ENCODE measurements at regions not wholly inside any gene's neighbourhood (a gene's known extent, or its start where the extent isn't known, plus 50 kb on each side); places are given as distances from the start of the nearest gene placed in this dataset.

GRCh38 chr17:79183043-79183292 lies 108.3 kb downstream of the ENGASE start:
- H3K4me1 ChIP-seq, result peaks cover 3% of the 10 kb centered on the region; the same call in 1 of the 3 replicates
- ATAC-seq (no peak), DNase-seq (ENCODE audit: low read depth in 1 of 2, low spot score in 1 of 2) (no peak), FAIRE-seq (no peak)
- POLR2A ChIA-PET, result no interaction called here
- CTCF ChIA-PET, result interaction anchor here (13.2 kb wide), 1 partner anchor 209 kb away, joined by 125 read pairs; no protein-coding TSS in a partner anchor
- WGBS (ENCODE audit: missing lambda C conversion rate), result 0% methylated on average over 2 of the region's 43 CpGs
- no peaks in the 10 kb centered on the region for H3K9me3 ChIP-seq
- TF ChIP-seq PBX3 (IDR thresholded peaks at IDR 0.05), result no peak
- no peak for TF ChIP-seq RFX5 (IDR thresholded peaks at IDR 0.05)
- TF ChIP-seq CTCF (IDR thresholded peaks at IDR 0.05), result no peak
- no peak for TF ChIP-seq KDM5A (IDR thresholded peaks at IDR 0.05)
- TF ChIP-seq NFE2L2 (conservative IDR thresholded peaks at IDR 0.05; ENCODE audit: low read length), result no peak
- no peak for TF ChIP-seq NPAS2 (CRISPR knock-in tag; IDR thresholded peaks at IDR 0.05; ENCODE audit: borderline replicate concordance)
- TF ChIP-seq KDM1A (IDR thresholded peaks at IDR 0.05; ENCODE audit: low read depth), result no peak
- no peak for TF ChIP-seq JUN (IDR thresholded peaks at IDR 0.05)
- TF ChIP-seq FOSB (CRISPR knock-in tag; IDR thresholded peaks at IDR 0.05), result no peak
- TF ChIP-seq FOSL2 (IDR thresholded peaks at IDR 0.05), result no peak
- TF ChIP-seq FOSL2 (CRISPR knock-in tag; IDR thresholded peaks at IDR 0.05), result no peak
- no peak for TF ChIP-seq JUNB (IDR thresholded peaks at IDR 0.05)
- no peak for TF ChIP-seq SREBF2 (IDR thresholded peaks at IDR 0.05)
- H3K4me3 ChIP-seq, result peak overlapping the region; percentile 43
- peak overlapping the region; percentile 98 for H3K4me2 ChIP-seq
- H3K27ac ChIP-seq, result peak overlapping the region in 1 of 2 experiments; percentile 38; a peak in 1 of 6 replicates

GRCh38 chr17:79182176-79183042 lies 107.8 kb downstream of the ENGASE start:
- FAIRE-seq (no peak), ATAC-seq (no peak), DNase-seq (ENCODE audit: low read depth in 1 of 2, low spot score in 1 of 2) (no peak)
- TF ChIP-seq ZSCAN20 (CRISPR knock-in tag; IDR thresholded peaks at IDR 0.05) (no peak), E2F6 (IDR thresholded peaks at IDR 0.05; ENCODE audit: borderline replicate concordance, low read depth) (no peak), FOXS1 (CRISPR knock-in tag; IDR thresholded peaks at IDR 0.05) (no peak), RFX5 (IDR thresholded peaks at IDR 0.05) (no peak), TP53 (CRISPR knock-in tag; IDR thresholded peaks at IDR 0.05) (no peak), ZC3H11A (IDR thresholded peaks at IDR 0.05) (no peak), HOXB13 (CRISPR knock-in tag; IDR thresholded peaks at IDR 0.05; ENCODE audit: low read depth) (no peak), HOXA7 (CRISPR knock-in tag; IDR thresholded peaks at IDR 0.05) (no peak), JUN (IDR thresholded peaks at IDR 0.05) (no peak), HOXB5 (CRISPR knock-in tag; IDR thresholded peaks at IDR 0.05) (no peak), USF2 (IDR thresholded peaks at IDR 0.05) (no peak), RCOR1 (IDR thresholded peaks at IDR 0.05; ENCODE audit: low read depth, low read length) (no peak)
- 81% methylated on average over 12 of the region's 68 CpGs for WGBS (ENCODE audit: missing lambda C conversion rate)
- Histone ChIP-seq H3K9me3 (no peaks in the 10 kb centered on the region), H3K4me1 (peaks cover 3% of the 10 kb centered on the region; the same call in 1 of the 3 replicates), H3K27ac (peak overlapping the region in 1 of 2 experiments; percentile 38; a peak in 1 of 6 replicates), H3K4me2 (peak overlapping the region; percentile 98), H3K4me3 (peak overlapping the region; percentile 43)
- POLR2A ChIA-PET, result no interaction called here
- CTCF ChIA-PET, result interaction anchor here (0.6 to 13.2 kb wide), 2 partner anchors 36 to 209 kb away, joined by 3 to 125 read pairs; no protein-coding TSS in a partner anchor

Measured in A549 (cell line).